ENCODE measurements at regions not wholly inside any gene's neighbourhood (a gene's known extent, or its start where the extent isn't known, plus 50 kb on each side); places are given as distances from the start of the nearest gene placed in this dataset.

- Histone ChIP-seq H3K27me3 (ENCODE audit: control insufficient read depth, insufficient read depth, low read length) (no peaks in the 10 kb centered on the region), H3K4me3 (ENCODE audit: low read depth, low read length) (no peak overlapping the region), H3K36me3 (ENCODE audit: control insufficient read depth, insufficient read depth, low read length) (no peaks in the 10 kb centered on the region)
- ChIA-PET POLR2A (no interaction called here), CTCF (no interaction called here)
- no peak for DNase-seq (ENCODE audit: low read depth)
- TF ChIP-seq CTCF (IDR thresholded peaks at IDR 0.05; ENCODE audit: insufficient read depth, low read depth, low read length), result no peak
Observed at GRCh38 chrX:20373063-20373462, 106.4 kb upstream of the RPS6KA3 start.

- H3K4me3 ChIP-seq (ENCODE audit: low read depth, low read length), result no peak overlapping the region
- H3K36me3 ChIP-seq (ENCODE audit: control insufficient read depth, insufficient read depth, low read length), result no peaks in the 10 kb centered on the region
- POLR2A ChIA-PET, result no interaction called here
- TF ChIP-seq CTCF (IDR thresholded peaks at IDR 0.05; ENCODE audit: insufficient read depth, low read depth, low read length), result no peak
- DNase-seq (ENCODE audit: low read depth), result no peak
- H3K27me3 ChIP-seq (ENCODE audit: control insufficient read depth, insufficient read depth, low read length), result no peaks in the 10 kb centered on the region
- CTCF ChIA-PET, result no interaction called here
Observed at GRCh38 chrX:20372533-20372932, 105.8 kb upstream of the RPS6KA3 start.

- CTCF ChIA-PET, result no interaction called here
Observed at GRCh38 chrX:20369468-20369867, 102.8 kb upstream of the RPS6KA3 start.

GRCh38 chrX:20364238-20364637 lies 97.5 kb upstream of the RPS6KA3 start:
- Histone ChIP-seq H3K36me3 (ENCODE audit: control insufficient read depth, insufficient read depth, low read length) (no peaks in the 10 kb centered on the region), H3K27me3 (ENCODE audit: control insufficient read depth, insufficient read depth, low read length) (no peaks in the 10 kb centered on the region), H3K4me3 (ENCODE audit: low read depth, low read length) (no peak overlapping the region)
- CTCF ChIA-PET, result no interaction called here
- TF ChIP-seq CTCF (IDR thresholded peaks at IDR 0.05; ENCODE audit: insufficient read depth, low read depth, low read length), result no peak
- DNase-seq (ENCODE audit: low read depth), result no peak
- POLR2A ChIA-PET, result no interaction called here

More at GRCh38 chrX:20369468-20369867, 102.8 kb upstream of the RPS6KA3 start:
- no peak for DNase-seq (ENCODE audit: low read depth)
- Histone ChIP-seq H3K4me3 (ENCODE audit: low read depth, low read length) (no peak overlapping the region), H3K27me3 (ENCODE audit: control insufficient read depth, insufficient read depth, low read length) (no peaks in the 10 kb centered on the region), H3K36me3 (ENCODE audit: control insufficient read depth, insufficient read depth, low read length) (no peaks in the 10 kb centered on the region)
- no peak for TF ChIP-seq CTCF (IDR thresholded peaks at IDR 0.05; ENCODE audit: insufficient read depth, low read depth, low read length)
- POLR2A ChIA-PET, result no interaction called here

- ChIA-PET CTCF (no interaction called here), POLR2A (no interaction called here)
- H3K36me3 ChIP-seq (ENCODE audit: control insufficient read depth, insufficient read depth, low read length), result no peaks in the 10 kb centered on the region
- no peak for TF ChIP-seq CTCF (IDR thresholded peaks at IDR 0.05; ENCODE audit: insufficient read depth, low read depth, low read length)
- DNase-seq (ENCODE audit: low read depth), result no peak
- H3K27me3 ChIP-seq (ENCODE audit: control insufficient read depth, insufficient read depth, low read length), result no peaks in the 10 kb centered on the region
- H3K4me3 ChIP-seq (ENCODE audit: low read depth, low read length), result no peak overlapping the region
Observed at GRCh38 chrX:20363275-20363674, 96.6 kb upstream of the RPS6KA3 start.

All from BJ (cell line).